Gastrocnemius medialis (tissue), 4 donors: ENCODE measurements at regions not wholly inside any gene's neighbourhood (a gene's known extent, or its start where the extent isn't known, plus 50 kb on each side); places are given as distances from the start of the nearest gene placed in this dataset.

Experiments
- POLR2A ChIP-seq, 2 donors: fragments of 450-650 bp; IDR thresholded peaks; one replicate each; pipeline ENCODE4 v1.6.1; 2017; ENCODE audit warnings: antibody characterized with exemption in 2 of 2, mild to moderate bottlenecking in 2 of 2, moderate library complexity in 2 of 2
- TF ChIP-seq, protein P1 (sequence below), 5 experiments: fragments of 450-650 bp in 3 of 5; fragments of 200-600 bp in 2 of 5; sonication (generic) in 2 of 5; IDR thresholded peaks in 4 of 5; conservative IDR thresholded peaks in 1 of 5; 1 replicate in 4 of 5; 2 replicates in 1 of 5; pipeline ENCODE4 v1.5.1; 2016 to 2019; ENCODE audit warnings: antibody characterized with exemption in 5 of 5, mild to moderate bottlenecking in 3 of 5, moderate library complexity in 3 of 5

DNA sequence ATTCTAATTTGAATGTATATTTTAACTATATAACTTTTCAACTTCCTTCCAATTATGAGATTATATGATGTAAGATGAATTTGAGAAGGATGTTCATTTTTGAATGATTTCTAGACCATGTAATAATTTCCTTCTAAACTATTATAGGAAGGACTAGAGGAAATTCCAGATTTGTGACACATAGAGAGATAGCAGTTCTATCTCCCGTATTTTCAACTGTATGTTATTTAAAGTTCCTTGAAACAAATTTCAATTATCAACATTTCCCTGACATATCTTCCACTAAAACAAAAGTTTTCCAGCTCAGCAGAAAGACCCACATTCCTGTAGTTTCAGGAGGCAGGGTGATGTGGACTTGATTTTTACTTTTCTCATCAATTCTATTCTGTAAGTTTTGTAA is 396.7 kb upstream of the C1orf87 start:
- TF ChIP-seq, protein P1, sequence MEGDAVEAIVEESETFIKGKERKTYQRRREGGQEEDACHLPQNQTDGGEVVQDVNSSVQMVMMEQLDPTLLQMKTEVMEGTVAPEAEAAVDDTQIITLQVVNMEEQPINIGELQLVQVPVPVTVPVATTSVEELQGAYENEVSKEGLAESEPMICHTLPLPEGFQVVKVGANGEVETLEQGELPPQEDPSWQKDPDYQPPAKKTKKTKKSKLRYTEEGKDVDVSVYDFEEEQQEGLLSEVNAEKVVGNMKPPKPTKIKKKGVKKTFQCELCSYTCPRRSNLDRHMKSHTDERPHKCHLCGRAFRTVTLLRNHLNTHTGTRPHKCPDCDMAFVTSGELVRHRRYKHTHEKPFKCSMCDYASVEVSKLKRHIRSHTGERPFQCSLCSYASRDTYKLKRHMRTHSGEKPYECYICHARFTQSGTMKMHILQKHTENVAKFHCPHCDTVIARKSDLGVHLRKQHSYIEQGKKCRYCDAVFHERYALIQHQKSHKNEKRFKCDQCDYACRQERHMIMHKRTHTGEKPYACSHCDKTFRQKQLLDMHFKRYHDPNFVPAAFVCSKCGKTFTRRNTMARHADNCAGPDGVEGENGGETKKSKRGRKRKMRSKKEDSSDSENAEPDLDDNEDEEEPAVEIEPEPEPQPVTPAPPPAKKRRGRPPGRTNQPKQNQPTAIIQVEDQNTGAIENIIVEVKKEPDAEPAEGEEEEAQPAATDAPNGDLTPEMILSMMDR (IDR thresholded peaks at IDR 0.05 in 4 of 5, conservative IDR thresholded peaks at IDR 0.05 in 1 of 5): no peak
- TF ChIP-seq POLR2A (IDR thresholded peaks at IDR 0.05): no peak
